EL (cell line): ENCODE measurements at regions not wholly inside any gene's neighbourhood (a gene's known extent, or its start where the extent isn't known, plus 50 kb on each side); places are given as distances from the start of the nearest gene placed in this dataset.
"Not testable (repeated sequence)": the region's sequence is repeated elsewhere in the genome, so short reads cannot be mapped to it uniquely, and the experiment has no call there.

Experiments
- DNase-seq: peaks from one replicate; pipeline ENCODE4 v3.0.0-alpha.2; 2016

GRCh38 chr2:191476901-191477300 is 201.0 kb upstream of the NABP1 start:
- DNase-seq: no peak

GRCh38 chr2:191478799-191479679 is 198.9 kb upstream of the NABP1 start:
- no peak for DNase-seq

- no peak for DNase-seq
These were observed 198.3 kb upstream of the NABP1 start for GRCh38 chr2:191479680-191480023.

GRCh38 chr2:191481305-191482070 is 196.4 kb upstream of the NABP1 start:
- no peak for DNase-seq

- DNase-seq: no peak
These were observed 194.8 kb upstream of the NABP1 start for GRCh38 chr2:191483117-191483516.

- DNase-seq: peak; percentile 98
These were observed 191.2 kb upstream of the NABP1 start for GRCh38 chr2:191486584-191487320.

- peak; percentile 24 for DNase-seq
These were observed 189.8 kb upstream of the NABP1 start for GRCh38 chr2:191488135-191488534.

GRCh38 chr2:191489177-191489576 is 188.8 kb upstream of the NABP1 start:
- no peak for DNase-seq

- no peak for DNase-seq
These were observed 181.1 kb upstream of the NABP1 start for GRCh38 chr2:191496838-191497237.

GRCh38 chr2:191497822-191498221 is 180.1 kb upstream of the NABP1 start:
- no peak for DNase-seq

- no peak for DNase-seq
These were observed 178.9 kb upstream of the NABP1 start for GRCh38 chr2:191499050-191499449.

GRCh38 chr2:191499874-191500565 is 177.9 kb upstream of the NABP1 start:
- DNase-seq: peak; percentile 45

GRCh38 chr2:191500566-191500883 is 177.4 kb upstream of the NABP1 start:
- no peak for DNase-seq

- DNase-seq: no peak
These were observed 176.9 kb upstream of the NABP1 start for GRCh38 chr2:191500884-191501560.

- DNase-seq: peak; percentile 63
These were observed 176.3 kb upstream of the NABP1 start for GRCh38 chr2:191501561-191502168.

GRCh38 chr2:191506515-191506914 is 171.4 kb upstream of the NABP1 start:
- no peak for DNase-seq

GRCh38 chr2:191507252-191507853 is 170.6 kb upstream of the NABP1 start:
- not testable (repeated sequence) for DNase-seq

- DNase-seq: no peak
These were observed 169.2 kb upstream of the NABP1 start for GRCh38 chr2:191508738-191509137.

- no peak for DNase-seq
These were observed 165.6 kb upstream of the NABP1 start for GRCh38 chr2:191512216-191512835.

GRCh38 chr2:191512874-191513273 is 165.1 kb upstream of the NABP1 start:
- DNase-seq: no peak

- DNase-seq: no peak
These were observed 163.3 kb upstream of the NABP1 start for GRCh38 chr2:191514613-191515012.
